Karpas-422 (cell line): ENCODE measurements at regions not wholly inside any gene's neighbourhood (a gene's known extent, or its start where the extent isn't known, plus 50 kb on each side); places are given as distances from the start of the nearest gene placed in this dataset.

Experiments
- DNase-seq: peaks from one replicate; pipeline ENCODE4 v3.0.0-alpha.2; 2015
- H2AFZ ChIP-seq: fragments of 200-600 bp; sonication (generic); 2 replicates; pipeline ENCODE4 v1.6.1; 2014; ENCODE audit warnings: antibody characterized with exemption, low read length, mixed read lengths
- H3K27ac ChIP-seq: fragments of 200-600 bp; sonication (generic); 2 replicates; pipeline ENCODE4 v1.5.1; 2014; ENCODE audit warnings: mild to moderate bottlenecking, low read length, moderate library complexity
- H3K27me3 ChIP-seq: fragments of 200-600 bp; sonication (generic); 2 replicates; pipeline ENCODE4 v1.6.1; 2014; ENCODE audit warnings: low read length, mixed read lengths
- H3K36me3 ChIP-seq: fragments of 200-600 bp; sonication (generic); 2 replicates; pipeline ENCODE4 v1.6.1; 2014; ENCODE audit warnings: low read length, mixed read lengths; ENCODE audit not compliant: insufficient read depth
- H3K4me1 ChIP-seq: fragments of 200-600 bp; sonication (generic); 2 replicates; pipeline ENCODE4 v1.6.1; 2014; ENCODE audit warnings: mild to moderate bottlenecking, low read length, mixed read lengths
- H3K4me2 ChIP-seq: fragments of 200-600 bp; sonication (generic); 2 replicates; pipeline ENCODE4 v1.6.1; 2014; ENCODE audit warnings: low read length, low read depth, mild to moderate bottlenecking; ENCODE audit not compliant: poor library complexity, severe bottlenecking
- H3K4me3 ChIP-seq: fragments of 200-600 bp; sonication (generic); 2 replicates; pipeline ENCODE4 v1.5.1; 2014; ENCODE audit warnings: mild to moderate bottlenecking, antibody characterized with exemption, low read length, mixed read lengths
- H3K79me2 ChIP-seq: fragments of 200-600 bp; sonication (generic); 2 replicates; pipeline ENCODE4 v1.6.1; 2014; ENCODE audit warnings: mild to moderate bottlenecking, low read length, mixed read lengths
- H3K9ac ChIP-seq: fragments of 200-600 bp; sonication (generic); 2 replicates; pipeline ENCODE4 v1.6.0; 2014; ENCODE audit warnings: low read length
- H3K9me2 ChIP-seq: fragments of 200-600 bp; sonication (generic), shearing (Covaris generic); replicated peaks from 2 replicates; pipeline ENCODE4 v1.6.0; 2014; ENCODE audit warnings: mild to moderate bottlenecking, low read length, moderate library complexity; ENCODE audit not compliant: insufficient read depth
- H3K9me3 ChIP-seq: fragments of 300-700, 200-600 bp; sonication (generic); 2 replicates; pipeline ENCODE4 v1.6.1; 2014; ENCODE audit warnings: low read length, mixed read lengths
- H4K20me1 ChIP-seq: fragments of 200-600 bp; sonication (generic); 2 replicates; pipeline ENCODE4 v1.6.1; 2014; ENCODE audit warnings: mild to moderate bottlenecking, antibody characterized with exemption, low read length, low read depth; ENCODE audit not compliant: insufficient read depth

DNA sequence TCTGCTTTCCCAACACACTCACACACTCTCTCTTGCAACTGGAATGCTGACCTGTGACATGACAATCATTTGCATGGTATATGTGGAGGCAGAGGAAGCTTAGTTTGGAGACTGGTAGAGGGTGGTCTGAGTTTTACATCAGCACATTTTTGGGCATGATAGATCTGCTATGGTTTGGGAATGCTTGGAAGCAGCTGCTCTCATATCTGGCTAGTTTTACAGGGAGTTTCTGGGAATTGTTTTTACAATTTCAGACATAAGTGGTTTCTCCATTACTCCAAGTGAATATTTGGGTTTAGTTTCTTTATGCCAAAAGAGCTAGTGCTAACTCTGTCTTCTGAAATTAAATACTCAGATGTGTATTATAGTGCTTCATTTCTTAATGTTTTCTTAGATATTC, 977.6 kb downstream of the SUCLG1 start:
- Histone ChIP-seq H3K36me3 (no peaks in the 10 kb centered on the region), H3K4me3 (no peak overlapping the region), H3K27me3 (no peaks in the 10 kb centered on the region), H3K27ac (no peak overlapping the region), H3K9me2 (no peaks in the 10 kb centered on the region), H3K4me1 (no peaks in the 10 kb centered on the region), H3K9ac (no peak overlapping the region), H2AFZ (no peak overlapping the region), H3K9me3 (peaks cover 26% of the 10 kb centered on the region), H3K79me2 (no peaks in the 10 kb centered on the region), H3K4me2 (no peak overlapping the region), H4K20me1 (no peaks in the 10 kb centered on the region)
- no peak for DNase-seq

DNA sequence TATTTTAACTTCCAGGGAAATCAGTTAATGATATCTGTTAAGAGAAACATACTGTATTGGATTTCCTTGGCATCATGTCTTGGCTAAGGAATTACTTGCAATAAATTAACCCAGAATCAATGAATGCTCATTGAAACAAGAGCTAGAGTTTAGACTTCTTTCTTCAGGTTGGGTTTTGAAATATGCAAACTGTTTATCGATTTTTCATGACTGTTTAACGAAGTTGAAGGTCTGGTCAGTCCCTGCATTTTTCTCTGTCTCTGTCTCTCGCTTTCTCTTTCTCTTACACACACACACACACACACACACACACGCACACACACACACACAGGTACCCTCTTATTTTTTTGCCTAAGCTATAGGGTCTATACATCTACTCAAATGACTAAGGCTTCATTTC, 981.0 kb downstream of the SUCLG1 start:
- peaks cover 24% of the 10 kb centered on the region for H3K9me3 ChIP-seq

DNA sequence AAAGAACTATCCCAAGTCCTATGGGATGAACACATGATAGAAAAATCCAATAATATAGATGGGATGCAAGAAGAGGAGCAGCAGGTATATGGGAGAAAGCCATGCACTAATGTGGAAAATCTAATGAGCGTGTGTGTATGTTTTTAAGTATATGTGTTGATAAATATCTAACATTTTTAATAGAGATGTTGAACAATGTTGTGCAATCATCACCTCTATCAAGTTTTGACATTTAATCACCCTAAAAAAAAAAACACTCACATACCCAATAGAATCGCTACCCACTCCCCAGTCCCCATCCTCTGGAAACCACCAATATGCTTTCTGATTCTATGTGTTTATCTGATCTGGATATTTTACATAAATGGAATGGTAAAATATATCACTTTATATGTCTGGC, 983.7 kb downstream of the SUCLG1 start:
- H3K4me3 ChIP-seq: no peak overlapping the region
- H3K36me3 ChIP-seq: no peaks in the 10 kb centered on the region
- H3K9me3 ChIP-seq: peaks cover 27% of the 10 kb centered on the region
- no peak overlapping the region for H3K27ac ChIP-seq
- H3K27me3 ChIP-seq: no peaks in the 10 kb centered on the region
- DNase-seq: no peak
- H3K9me2 ChIP-seq: no peaks in the 10 kb centered on the region
- no peaks in the 10 kb centered on the region for H4K20me1 ChIP-seq
- H3K9ac ChIP-seq: no peak overlapping the region
- no peak overlapping the region for H3K4me2 ChIP-seq
- no peaks in the 10 kb centered on the region for H3K79me2 ChIP-seq
- no peak overlapping the region for H2AFZ ChIP-seq
- H3K4me1 ChIP-seq: no peaks in the 10 kb centered on the region

More for the DNA sequence above, 981.0 kb downstream of the SUCLG1 start:
- Histone ChIP-seq H3K4me1 (no peaks in the 10 kb centered on the region), H3K27ac (no peak overlapping the region), H2AFZ (no peak overlapping the region), H3K4me3 (no peak overlapping the region), H3K27me3 (no peaks in the 10 kb centered on the region), H3K4me2 (no peak overlapping the region), H4K20me1 (no peaks in the 10 kb centered on the region), H3K79me2 (no peaks in the 10 kb centered on the region), H3K9me2 (no peaks in the 10 kb centered on the region), H3K9ac (no peak overlapping the region), H3K36me3 (no peaks in the 10 kb centered on the region)
- no peak for DNase-seq

DNA sequence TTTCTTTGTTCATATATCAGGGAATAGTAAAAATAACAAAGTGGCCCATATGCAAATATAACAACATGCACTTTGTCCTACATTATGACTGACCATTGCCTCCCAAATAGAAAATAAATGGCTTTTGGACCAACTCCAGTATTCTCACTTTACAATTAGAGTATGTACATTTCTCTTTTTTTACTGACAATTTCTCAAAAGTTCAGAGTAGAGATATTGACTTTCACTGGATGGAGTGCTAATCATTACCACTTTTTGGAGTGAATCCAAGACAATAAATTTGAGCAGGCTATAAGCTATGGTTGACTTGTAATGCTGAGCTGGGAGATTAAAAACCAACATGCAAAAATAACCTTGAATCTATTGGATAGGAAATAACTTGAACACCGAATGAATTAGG, 987.4 kb downstream of the SUCLG1 start:
- H3K36me3 ChIP-seq: no peaks in the 10 kb centered on the region
- no peak overlapping the region for H3K4me3 ChIP-seq
- H3K9ac ChIP-seq: no peak overlapping the region
- no peaks in the 10 kb centered on the region for H3K9me2 ChIP-seq
- no peak overlapping the region for H2AFZ ChIP-seq
- H3K27ac ChIP-seq: no peak overlapping the region
- H3K9me3 ChIP-seq: peaks cover 33% of the 10 kb centered on the region
- no peak for DNase-seq
- H3K4me2 ChIP-seq: no peak overlapping the region
- no peaks in the 10 kb centered on the region for H3K4me1 ChIP-seq
- no peaks in the 10 kb centered on the region for H4K20me1 ChIP-seq
- no peaks in the 10 kb centered on the region for H3K27me3 ChIP-seq
- no peaks in the 10 kb centered on the region for H3K79me2 ChIP-seq

DNA sequence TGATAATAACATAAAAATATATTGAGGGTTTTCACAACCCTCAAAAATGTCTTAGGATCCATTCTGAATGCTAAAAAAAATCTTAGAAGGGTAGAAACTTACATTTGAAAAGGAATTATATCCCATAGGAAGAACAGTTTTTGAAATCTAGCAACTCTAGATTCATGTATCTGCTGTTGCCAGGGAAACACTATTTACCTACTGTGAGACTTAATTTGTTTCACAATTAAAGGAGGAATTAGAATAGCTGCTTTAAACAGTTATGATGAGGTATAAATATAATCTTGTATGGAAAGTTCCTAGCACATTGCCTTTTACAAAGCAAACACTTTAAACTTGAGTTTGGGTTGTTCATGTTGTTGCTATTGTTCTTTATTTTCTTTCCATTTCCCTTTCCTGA, 988.2 kb downstream of the SUCLG1 start:
- Histone ChIP-seq H3K9me2 (no peaks in the 10 kb centered on the region), H3K36me3 (no peaks in the 10 kb centered on the region)

DNA sequence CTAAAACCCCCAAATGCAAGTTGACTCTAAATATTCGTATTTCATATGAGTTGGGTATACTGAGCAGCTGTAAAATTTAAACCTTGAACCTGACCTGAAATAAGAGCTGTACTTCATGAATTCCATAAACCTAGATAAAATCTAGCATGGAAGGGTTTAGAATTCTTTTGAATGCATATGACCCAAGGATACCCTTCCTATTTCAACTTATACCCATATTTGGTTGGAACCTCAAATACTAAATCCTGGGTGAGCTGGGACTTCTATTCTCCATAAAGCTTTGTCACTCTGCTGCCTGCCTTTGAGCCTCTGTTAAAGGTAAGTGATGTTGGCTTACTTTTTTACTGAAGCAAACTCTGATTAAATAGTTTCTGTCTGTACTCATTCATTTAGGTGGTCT, 994.6 kb downstream of the SUCLG1 start:
- Histone ChIP-seq H3K9me3 (peaks cover 51% of the 10 kb centered on the region), H3K4me1 (no peaks in the 10 kb centered on the region), H4K20me1 (no peaks in the 10 kb centered on the region), H3K4me2 (no peak overlapping the region), H3K4me3 (no peak overlapping the region), H3K27me3 (no peaks in the 10 kb centered on the region), H3K36me3 (no peaks in the 10 kb centered on the region), H3K27ac (no peak overlapping the region), H2AFZ (no peak overlapping the region), H3K79me2 (no peaks in the 10 kb centered on the region), H3K9ac (no peak overlapping the region), H3K9me2 (no peaks in the 10 kb centered on the region)
- DNase-seq: no peak

More for the DNA sequence above, 988.2 kb downstream of the SUCLG1 start:
- no peak overlapping the region for H2AFZ ChIP-seq
- no peak overlapping the region for H3K4me2 ChIP-seq
- H3K4me3 ChIP-seq: no peak overlapping the region
- no peak overlapping the region for H3K9ac ChIP-seq
- H3K9me3 ChIP-seq: peaks cover 37% of the 10 kb centered on the region
- no peak for DNase-seq
- no peaks in the 10 kb centered on the region for H4K20me1 ChIP-seq
- H3K4me1 ChIP-seq: no peaks in the 10 kb centered on the region
- H3K27ac ChIP-seq: no peak overlapping the region
- no peaks in the 10 kb centered on the region for H3K79me2 ChIP-seq
- H3K27me3 ChIP-seq: no peaks in the 10 kb centered on the region

DNA sequence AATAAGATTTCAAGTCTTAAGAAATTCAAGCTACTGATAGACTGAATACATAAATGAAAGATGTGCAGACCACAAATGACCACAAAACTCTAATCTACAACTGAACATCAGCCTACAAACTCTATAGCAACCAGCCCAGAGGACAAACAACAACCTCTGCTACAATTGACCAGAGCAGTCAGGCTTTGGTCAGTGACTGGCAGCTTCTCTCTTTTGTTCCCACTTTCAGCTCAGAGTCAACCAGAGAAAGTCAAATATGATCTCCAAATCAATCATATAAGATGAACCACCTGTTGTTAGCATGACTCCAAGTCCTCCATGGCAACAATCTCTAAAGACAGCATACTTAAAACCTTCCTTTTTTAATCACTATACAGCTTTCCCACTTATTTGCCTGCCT, 996.2 kb downstream of the SUCLG1 start:
- Histone ChIP-seq H3K79me2 (no peaks in the 10 kb centered on the region), H3K27ac (no peak overlapping the region), H3K4me3 (no peak overlapping the region), H3K27me3 (no peaks in the 10 kb centered on the region), H3K4me2 (no peak overlapping the region), H3K9me2 (no peaks in the 10 kb centered on the region), H3K9ac (no peak overlapping the region), H3K9me3 (peaks cover 50% of the 10 kb centered on the region), H4K20me1 (no peaks in the 10 kb centered on the region), H3K36me3 (no peaks in the 10 kb centered on the region), H2AFZ (no peak overlapping the region), H3K4me1 (no peaks in the 10 kb centered on the region)
- no peak for DNase-seq

DNA sequence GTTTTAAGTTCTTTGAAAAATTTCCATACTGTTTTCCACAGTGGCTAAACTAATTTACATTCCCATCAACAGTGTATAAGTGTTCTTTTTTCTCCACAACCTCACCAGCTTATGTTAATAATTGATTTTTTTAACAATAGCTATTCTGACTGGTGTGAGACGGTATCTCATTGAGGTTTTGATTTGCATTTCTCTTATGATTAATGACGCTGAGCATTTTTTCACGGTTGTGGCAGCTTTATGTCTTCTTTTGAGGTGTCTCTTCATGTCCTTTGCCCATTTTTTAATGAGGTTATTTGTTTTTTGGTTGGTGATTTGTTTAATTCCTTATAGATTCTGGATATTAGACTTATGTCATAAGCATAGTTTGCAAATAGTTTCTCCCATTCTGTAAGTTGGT, 997.9 kb downstream of the SUCLG1 start:
- H3K27me3 ChIP-seq: no peaks in the 10 kb centered on the region
- H3K4me3 ChIP-seq: no peak overlapping the region
- H3K9me3 ChIP-seq: peaks cover 45% of the 10 kb centered on the region
- no peaks in the 10 kb centered on the region for H3K79me2 ChIP-seq
- no peaks in the 10 kb centered on the region for H3K36me3 ChIP-seq
- H2AFZ ChIP-seq: no peak overlapping the region
- H3K9ac ChIP-seq: no peak overlapping the region
- H3K27ac ChIP-seq: no peak overlapping the region
- H3K4me1 ChIP-seq: no peaks in the 10 kb centered on the region
- no peaks in the 10 kb centered on the region for H3K9me2 ChIP-seq
- H4K20me1 ChIP-seq: no peaks in the 10 kb centered on the region
- no peak overlapping the region for H3K4me2 ChIP-seq
- no peak for DNase-seq

DNA sequence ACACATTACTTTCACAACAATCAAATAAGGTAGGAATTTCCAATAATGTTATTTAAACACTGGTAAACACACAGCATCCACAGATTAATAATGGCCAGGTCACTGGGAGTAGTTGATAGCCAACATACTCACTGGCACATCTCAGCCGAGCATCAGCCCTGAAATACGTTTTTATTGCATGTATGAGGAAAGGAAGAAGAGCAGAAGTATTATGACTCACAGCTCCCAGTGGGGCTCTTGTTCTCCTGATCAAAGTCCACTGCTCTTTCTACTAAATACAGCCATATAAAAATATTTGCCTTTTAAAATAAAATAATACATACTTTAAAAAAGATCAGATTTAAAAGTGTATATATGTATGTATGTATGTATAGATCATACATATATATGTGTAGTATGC, 999.6 kb downstream of the SUCLG1 start:
- H3K79me2 ChIP-seq: no peaks in the 10 kb centered on the region
- H4K20me1 ChIP-seq: no peaks in the 10 kb centered on the region
- H3K4me2 ChIP-seq: no peak overlapping the region
- H3K36me3 ChIP-seq: no peaks in the 10 kb centered on the region
- no peak for DNase-seq
- H3K27me3 ChIP-seq: no peaks in the 10 kb centered on the region
- no peak overlapping the region for H3K9ac ChIP-seq
- H2AFZ ChIP-seq: no peak overlapping the region
- H3K9me3 ChIP-seq: peaks cover 48% of the 10 kb centered on the region
- H3K9me2 ChIP-seq: no peaks in the 10 kb centered on the region
- H3K4me3 ChIP-seq: no peak overlapping the region
- no peaks in the 10 kb centered on the region for H3K4me1 ChIP-seq
- H3K27ac ChIP-seq: no peak overlapping the region
